Forelimb muscle (tissue), 1 donor: ENCODE measurements at regions not wholly inside any gene's neighbourhood (a gene's known extent, or its start where the extent isn't known, plus 50 kb on each side); places are given as distances from the start of the nearest gene placed in this dataset.

Experiments
- DNase-seq: peaks from one replicate; pipeline ENCODE4 v3.0.0-alpha.2; 2013; ENCODE audit warnings: low read depth

GRCh38 chr5:60260658-60261057, 367.1 kb upstream of the PDE4D start:
- DNase-seq, result no peak

- no peak for DNase-seq
Measured at GRCh38 chr5:60259730-60260129, 366.2 kb upstream of the PDE4D start.

GRCh38 chr5:60257596-60258271, 364.2 kb upstream of the PDE4D start:
- no peak for DNase-seq

GRCh38 chr5:60256546-60256945, 363.0 kb upstream of the PDE4D start:
- DNase-seq, result no peak

- no peak for DNase-seq
Measured at GRCh38 chr5:60248901-60249300, 355.4 kb upstream of the PDE4D start.

- no peak for DNase-seq
Measured at GRCh38 chr5:60243713-60244112, 350.2 kb upstream of the PDE4D start.

GRCh38 chr5:60232036-60232795, 338.7 kb upstream of the PDE4D start:
- DNase-seq, result no peak

GRCh38 chr5:60230456-60230855, 336.9 kb upstream of the PDE4D start:
- DNase-seq, result no peak

- peak; percentile 24 for DNase-seq
Measured at GRCh38 chr5:60229691-60230185, 336.2 kb upstream of the PDE4D start.

- DNase-seq, result no peak
Measured at GRCh38 chr5:60228676-60229075, 335.1 kb upstream of the PDE4D start.

- no peak for DNase-seq
Measured at GRCh38 chr5:60226128-60226527, 332.6 kb upstream of the PDE4D start.

- no peak for DNase-seq
Measured at GRCh38 chr5:60223342-60223741, 329.8 kb upstream of the PDE4D start.

GRCh38 chr5:60219921-60220320, 326.4 kb upstream of the PDE4D start:
- DNase-seq, result no peak

- DNase-seq, result no peak
Measured at GRCh38 chr5:60210810-60211209, 317.3 kb upstream of the PDE4D start.

GRCh38 chr5:60209146-60209840, 315.8 kb upstream of the PDE4D start:
- no peak for DNase-seq

GRCh38 chr5:60208716-60209115, 315.2 kb upstream of the PDE4D start:
- no peak for DNase-seq

GRCh38 chr5:60207040-60207439, 313.5 kb upstream of the PDE4D start:
- no peak for DNase-seq

- no peak for DNase-seq
Measured at GRCh38 chr5:60206234-60206633, 312.7 kb upstream of the PDE4D start.

- no peak for DNase-seq
Measured at GRCh38 chr5:60205071-60205470, 311.5 kb upstream of the PDE4D start.

GRCh38 chr5:60196385-60197113, 303.0 kb upstream of the PDE4D start:
- no peak for DNase-seq

- DNase-seq, result no peak
Measured at GRCh38 chr5:60195551-60195950, 302.0 kb upstream of the PDE4D start.

- DNase-seq, result no peak
Measured at GRCh38 chr5:60195083-60195482, 301.6 kb upstream of the PDE4D start.
